NAMALWA (cell line): ENCODE measurements at regions not wholly inside any gene's neighbourhood (a gene's known extent, or its start where the extent isn't known, plus 50 kb on each side); places are given as distances from the start of the nearest gene placed in this dataset.

Experiments used
- DNase-seq: peaks from one replicate; pipeline ENCODE4 v3.0.0-alpha.2; 2015; ENCODE audit warnings: low spot score

GRCh38 chr13:112246731-112247470, 129.3 kb upstream of the SPACA7 start:
- DNase-seq, result no peak

DNA sequence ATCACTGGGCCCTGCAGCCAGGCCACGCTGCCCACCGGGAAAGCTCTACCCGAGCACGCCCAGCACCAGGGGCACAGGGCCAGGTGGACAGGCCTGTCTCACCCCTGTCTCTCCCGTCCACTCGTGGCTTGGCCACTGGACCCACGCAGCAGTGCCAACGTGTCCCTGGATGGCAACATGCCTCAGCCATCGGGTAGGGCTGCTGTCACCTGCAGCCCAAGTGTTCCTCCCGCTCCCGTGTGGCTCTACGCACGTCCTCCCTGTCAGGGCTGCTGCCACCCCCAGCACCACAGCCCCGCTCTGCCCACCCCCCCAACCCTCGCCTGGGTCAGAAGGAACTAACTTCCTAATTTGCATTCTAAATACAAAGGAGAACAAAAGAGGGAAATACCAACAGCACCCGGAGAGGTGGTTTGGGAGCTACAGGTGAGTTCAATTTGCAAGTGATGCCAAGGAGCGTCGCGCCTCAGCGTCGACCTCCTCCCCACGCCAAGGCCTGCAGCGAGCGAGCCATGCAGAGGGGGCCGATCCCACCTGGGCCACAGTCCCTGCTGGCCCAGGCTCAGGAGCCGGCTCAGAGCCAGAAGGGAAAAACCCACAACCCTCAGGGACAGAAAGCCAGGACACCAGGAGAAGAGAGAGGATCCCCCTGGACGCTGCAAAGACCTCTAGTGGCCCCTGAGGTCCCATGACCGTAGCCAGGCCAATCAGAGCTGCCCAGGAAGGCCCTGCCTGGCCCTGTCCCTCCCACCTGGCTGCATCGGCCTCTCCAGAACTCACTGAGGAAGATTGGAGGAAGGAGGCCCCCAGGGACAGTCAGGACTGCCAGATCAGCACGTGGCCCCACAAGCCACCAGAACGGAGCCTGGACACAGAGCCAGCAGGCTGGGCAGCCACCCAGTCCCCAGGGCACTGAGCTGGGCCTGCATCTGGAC, 128.4 kb upstream of the SPACA7 start:
- no peak for DNase-seq

DNA sequence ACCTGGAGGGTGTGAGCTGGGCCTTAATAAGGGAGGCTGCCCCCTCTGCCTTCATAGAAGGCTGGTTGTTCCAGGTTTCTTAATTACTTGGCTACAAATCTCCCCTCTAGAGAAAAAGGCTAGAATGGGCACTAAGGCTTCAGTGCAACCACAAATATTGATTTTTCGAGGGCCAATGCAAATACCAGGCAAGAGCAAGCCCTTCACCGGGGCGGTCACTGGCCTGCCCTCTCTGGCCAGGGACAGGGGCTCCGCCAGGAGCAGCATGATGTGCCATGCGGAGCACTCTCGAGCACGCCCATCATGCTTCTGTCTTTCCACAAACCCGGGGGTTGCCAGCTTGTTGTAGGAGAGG, 127.8 kb upstream of the SPACA7 start:
- DNase-seq, result no peak

DNA sequence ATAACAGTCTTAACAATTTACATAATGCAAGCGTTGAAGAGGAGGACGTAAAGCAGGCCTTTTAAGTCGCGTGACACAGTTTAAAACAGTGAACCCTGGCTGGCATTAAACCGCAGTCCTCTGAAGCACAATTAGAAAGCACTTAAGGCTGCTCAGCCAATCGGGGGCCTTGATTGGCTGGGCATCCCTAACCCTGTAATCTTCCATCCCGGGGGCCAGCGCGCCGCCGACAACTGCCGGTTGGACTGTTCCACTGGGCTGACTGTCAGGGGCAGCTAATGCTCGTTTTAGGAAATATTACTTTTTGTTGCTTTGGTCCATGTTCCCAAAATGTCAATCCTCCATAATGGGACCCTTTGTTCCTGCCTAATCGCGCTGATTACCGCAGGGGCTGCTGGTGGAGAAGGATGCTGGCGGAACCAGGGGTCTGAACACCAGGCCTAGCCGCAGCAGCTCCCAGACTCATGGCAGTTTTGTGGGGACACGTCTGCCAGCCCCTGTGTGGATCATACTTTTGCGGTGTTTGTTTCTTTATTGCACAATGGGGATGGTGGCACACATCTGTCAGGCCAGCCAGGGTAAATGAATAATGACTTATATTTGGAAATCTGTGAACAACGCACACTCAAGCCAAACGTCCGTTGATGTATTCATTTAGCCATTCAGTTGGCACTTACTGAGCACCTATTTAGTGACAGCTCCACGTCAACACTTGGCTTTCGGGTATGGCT, 127.1 kb upstream of the SPACA7 start:
- no peak for DNase-seq

- DNase-seq, result no peak
Observed at GRCh38 chr13:112249644-112250610, 126.2 kb upstream of the SPACA7 start.

DNA sequence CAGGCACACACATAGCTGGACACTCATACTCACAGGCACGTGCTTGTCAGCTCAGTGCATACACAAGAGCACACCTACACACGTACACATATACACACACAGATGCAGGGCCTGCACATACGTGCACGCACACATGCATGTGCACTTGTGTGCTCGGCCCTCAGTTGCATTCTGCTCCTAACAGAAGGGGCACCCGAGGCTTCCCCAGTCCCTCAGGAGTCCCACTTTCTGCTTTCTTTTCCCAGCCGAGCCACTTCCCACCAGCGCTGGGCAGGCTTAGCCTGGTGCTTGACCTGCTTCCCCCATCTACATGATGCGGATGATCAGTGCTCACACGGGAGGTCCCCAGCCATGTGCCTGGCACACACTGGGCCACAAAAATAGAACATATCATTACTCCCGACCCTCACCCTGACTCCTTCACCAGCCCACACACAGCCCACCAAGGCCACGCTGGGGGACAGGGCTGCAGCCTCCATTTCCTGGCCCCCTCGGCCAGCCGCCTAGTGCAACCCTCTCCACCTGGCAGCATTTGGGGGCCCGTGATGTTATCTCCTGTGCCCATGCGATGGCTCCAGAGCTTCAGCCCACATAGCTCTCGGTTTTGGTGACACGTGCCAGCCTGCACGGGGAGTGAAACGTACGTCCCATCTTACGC, 125.2 kb upstream of the SPACA7 start:
- DNase-seq, result no peak

- DNase-seq, result no peak
Observed at GRCh38 chr13:112251930-112252585, 124.1 kb upstream of the SPACA7 start.

DNA sequence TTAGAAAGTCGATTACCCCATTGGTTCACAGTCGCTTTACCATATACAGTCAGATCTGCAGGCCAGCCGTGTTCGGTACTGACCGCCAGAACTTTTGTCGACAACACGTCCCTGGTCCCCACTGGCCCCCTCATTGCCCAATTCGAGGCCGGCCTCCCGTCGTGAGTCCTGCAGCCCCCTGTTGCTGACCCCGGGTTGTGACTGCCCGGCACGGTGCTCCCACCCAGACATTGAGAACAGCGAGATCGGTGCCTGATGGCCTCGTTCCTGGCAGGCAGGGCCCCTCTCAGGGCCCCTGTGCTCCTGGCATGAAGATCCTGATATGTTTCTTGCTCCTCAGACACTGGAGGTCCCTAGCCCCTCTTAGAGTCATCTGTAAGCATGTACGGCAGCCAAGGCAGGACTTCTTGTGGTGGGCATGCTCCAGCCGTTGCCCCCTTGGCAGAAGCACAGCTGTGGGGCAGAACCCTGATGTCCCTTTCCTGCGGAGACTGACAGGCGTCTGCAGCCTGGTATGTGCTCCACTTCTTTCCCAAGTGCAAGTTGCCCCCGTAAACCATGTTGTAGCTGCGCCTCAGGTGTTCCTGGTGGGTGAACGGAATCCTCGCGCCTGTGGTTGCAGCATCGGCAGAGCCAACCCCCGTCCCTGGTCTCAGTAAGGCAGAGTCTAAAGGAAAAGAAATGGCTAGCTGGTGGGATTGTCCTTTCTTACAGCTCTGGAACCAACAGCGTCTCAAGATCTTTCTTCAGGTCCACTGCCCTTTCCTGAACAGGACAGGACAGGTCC, 123.2 kb upstream of the SPACA7 start:
- no peak for DNase-seq

- no peak for DNase-seq
Observed at GRCh38 chr13:112253631-112254030, 122.5 kb upstream of the SPACA7 start.

- no peak for DNase-seq
Observed at GRCh38 chr13:112254061-112254818, 121.9 kb upstream of the SPACA7 start.

- DNase-seq, result no peak
Observed at GRCh38 chr13:112254900-112255299, 121.3 kb upstream of the SPACA7 start.

DNA sequence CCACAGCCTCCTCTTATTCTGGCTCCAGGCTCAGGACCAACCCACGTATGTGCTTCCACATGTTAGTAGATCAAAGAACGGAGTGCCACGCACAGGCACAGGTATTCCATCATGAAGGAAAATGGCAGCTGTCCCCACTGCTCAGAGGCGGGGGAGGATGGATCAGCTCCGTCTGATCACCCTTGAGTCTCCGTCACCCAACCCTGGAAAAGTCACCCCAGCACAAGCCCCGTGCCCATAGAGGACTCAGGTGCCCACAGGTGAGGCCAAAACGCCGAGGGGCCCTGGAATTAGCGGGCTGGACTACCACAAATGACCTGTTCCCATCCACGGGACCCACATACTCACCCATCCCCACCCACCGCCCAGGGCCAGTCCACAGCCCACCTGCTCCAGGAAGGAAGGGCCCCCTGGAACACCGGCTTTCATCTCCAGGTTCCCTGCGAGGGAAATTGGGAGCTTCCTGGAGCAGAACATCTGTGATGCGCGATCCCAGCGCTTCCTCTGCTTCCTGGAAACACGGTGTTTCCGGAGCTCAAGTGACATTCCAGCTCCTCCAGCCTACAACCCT, 120.5 kb upstream of the SPACA7 start:
- DNase-seq, result no peak

DNA sequence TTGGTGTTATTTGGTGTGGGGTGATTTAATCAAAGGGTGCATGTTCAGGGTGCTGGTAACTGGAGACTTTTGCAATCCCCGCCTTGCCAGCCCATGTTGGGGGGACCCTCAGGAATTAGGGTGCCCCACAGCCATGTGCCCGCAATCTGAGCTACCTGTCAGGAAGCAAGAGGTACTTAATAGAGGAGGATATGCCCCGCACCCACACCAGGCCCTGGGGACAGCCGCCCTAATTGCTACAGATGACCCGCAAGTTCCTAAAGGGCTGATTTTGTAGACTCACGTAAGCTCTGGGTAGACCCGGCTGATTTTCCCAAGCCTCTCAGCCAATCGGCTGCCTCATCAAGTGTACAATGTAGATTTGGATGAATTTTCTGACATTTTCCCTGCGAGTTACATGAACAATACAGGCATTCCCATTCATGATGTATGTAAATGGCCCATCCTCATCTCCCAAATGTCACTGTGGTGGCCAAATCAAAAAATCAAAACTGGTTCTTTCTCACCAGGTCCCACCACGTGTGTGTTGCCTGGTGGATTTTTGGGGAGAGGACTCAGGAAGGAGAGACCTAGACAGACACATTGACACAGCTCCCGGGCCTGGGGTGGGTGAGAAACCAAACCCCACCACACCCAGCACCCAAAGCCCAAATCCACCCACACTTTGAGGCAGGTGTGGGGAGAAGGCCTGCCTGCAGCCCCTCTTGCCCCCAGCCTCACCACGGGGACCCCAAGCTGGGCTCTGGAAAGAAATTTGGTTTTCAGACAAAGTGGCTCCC, 119.2 kb upstream of the SPACA7 start:
- no peak for DNase-seq

DNA sequence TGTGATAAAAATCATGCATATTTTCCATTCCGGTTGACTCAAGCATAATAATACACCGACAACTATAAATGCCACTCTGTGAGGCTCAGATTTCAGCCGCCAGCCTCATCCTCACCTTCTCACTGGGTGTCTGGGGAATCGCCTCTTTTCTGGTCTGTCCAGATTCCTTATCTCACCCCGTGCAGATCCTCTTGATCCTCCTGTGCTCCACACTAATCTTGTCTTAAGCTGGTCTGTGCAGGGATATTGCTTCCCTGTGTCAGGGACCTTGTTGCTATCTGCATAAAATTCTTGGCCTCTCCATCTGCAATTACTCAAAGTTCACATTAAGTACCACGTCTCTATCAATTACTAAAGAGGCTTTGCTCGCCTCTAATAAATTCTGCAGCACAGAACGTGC, 116.6 kb upstream of the SPACA7 start:
- no peak for DNase-seq

GRCh38 chr13:112260108-112261055, 115.8 kb upstream of the SPACA7 start:
- no peak for DNase-seq

DNA sequence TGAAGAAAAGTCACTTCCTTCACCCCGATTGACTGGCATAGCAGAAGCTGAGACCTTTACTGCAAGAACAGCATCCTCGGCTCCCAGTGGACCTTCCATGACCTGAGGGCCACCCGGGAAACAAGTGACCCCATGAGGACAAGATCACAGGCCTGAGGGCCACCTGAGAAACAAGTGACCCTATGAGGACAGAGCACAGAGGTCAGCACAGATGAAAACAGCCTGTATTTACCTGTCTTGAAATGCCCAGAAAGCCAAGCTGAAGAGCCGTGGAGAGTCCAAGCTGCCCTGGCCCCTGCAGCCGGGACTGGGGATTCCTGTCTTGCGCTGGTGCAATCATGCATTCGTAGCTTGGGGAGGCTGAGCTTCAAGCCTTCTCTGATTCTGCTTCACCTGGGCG, 114.2 kb upstream of the SPACA7 start:
- DNase-seq, result no peak

- DNase-seq, result no peak
Observed at GRCh38 chr13:112263152-112263551, 113.0 kb upstream of the SPACA7 start.
